Dedifferentiated amniotic fluid mesenchymal stem cell (primary cell): ENCODE measurements at regions not wholly inside any gene's neighbourhood (a gene's known extent, or its start where the extent isn't known, plus 50 kb on each side); places are given as distances from the start of the nearest gene placed in this dataset.
A peak's percentile ranks its signal among the peaks of the same experiment; 100 is the strongest.
"Not testable (repeated sequence)": the region's sequence is repeated elsewhere in the genome, so short reads cannot be mapped to it uniquely, and the experiment has no call there.

Experiments
- DNase-seq: peaks from one replicate; pipeline ENCODE4 v3.0.0-alpha.2; 2016; ENCODE audit errors: extremely low spot score

GRCh38 chr15:62888623-62889022 is 153.9 kb upstream of the TPM1 start:
- DNase-seq = no peak

GRCh38 chr15:62889141-62889661 is 153.3 kb upstream of the TPM1 start:
- DNase-seq = no peak

- no peak for DNase-seq
Observed at GRCh38 chr15:62889734-62890505, 152.6 kb upstream of the TPM1 start.

DNA sequence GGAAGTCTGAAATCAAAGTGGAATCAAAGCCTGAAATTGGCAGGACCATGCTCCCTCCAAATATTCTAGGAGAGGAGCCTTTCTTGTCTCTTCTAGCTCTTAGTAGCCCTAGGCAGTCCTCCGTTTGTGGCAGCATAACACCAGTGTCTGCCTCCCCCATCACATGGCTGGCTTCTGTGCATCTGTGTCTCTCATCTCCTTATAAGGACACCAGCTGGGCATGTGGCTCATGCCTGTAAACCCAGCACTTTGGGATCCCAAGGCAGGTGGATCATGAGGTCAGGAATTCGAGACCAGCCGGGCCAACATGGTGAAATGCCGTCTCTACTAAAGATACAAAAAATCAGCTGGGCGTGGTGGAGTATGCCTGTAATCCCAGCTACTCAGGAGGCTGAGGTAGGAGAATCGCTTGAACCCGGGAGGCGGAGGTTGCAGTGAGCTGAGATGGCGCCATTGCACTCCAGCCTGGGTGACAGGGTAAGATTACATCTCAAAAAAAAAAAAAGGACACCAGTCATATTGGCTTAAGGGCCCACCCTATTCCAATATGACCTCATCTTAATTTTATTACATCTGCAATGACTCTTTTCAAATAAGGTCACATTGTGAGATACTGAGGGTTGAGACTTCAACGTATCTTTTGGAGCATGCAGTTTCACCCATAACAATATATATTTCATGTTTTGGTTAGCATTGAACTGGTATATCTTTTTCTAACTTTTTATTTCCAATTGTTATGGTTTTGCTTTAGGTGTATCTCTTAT is 148.0 kb upstream of the TPM1 start:
- DNase-seq = no peak

- no peak for DNase-seq
Observed at GRCh38 chr15:62895139-62895866, 147.2 kb upstream of the TPM1 start.

- DNase-seq = peak; percentile 69
Observed at GRCh38 chr15:62895905-62896316, 146.6 kb upstream of the TPM1 start.

GRCh38 chr15:62896380-62896866 is 146.1 kb upstream of the TPM1 start:
- DNase-seq = peak; percentile 26

GRCh38 chr15:62896969-62897486 is 145.5 kb upstream of the TPM1 start:
- DNase-seq = peak; percentile 97

DNA sequence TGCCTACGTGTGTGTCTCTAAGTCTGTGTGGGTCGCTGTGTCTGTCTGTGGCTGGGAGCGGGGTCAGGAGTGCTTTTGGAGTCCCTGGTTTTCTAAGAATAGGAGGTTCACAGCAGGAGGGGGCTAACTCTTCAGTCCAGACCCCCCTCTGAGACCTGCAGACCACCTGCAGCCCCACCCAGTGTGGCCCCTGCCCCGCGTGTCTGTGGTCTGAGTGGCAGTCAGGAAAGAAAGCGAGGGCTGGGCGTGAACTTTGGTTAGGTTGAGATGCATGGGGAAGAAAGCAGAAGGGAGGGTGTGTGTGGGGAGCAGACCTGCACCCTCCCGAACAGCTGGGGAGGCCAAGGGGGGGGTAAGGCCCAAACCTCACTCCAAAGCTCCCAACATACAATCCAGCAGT is 144.9 kb upstream of the TPM1 start:
- DNase-seq = no peak

GRCh38 chr15:62899090-62899493 is 143.5 kb upstream of the TPM1 start:
- no peak for DNase-seq

DNA sequence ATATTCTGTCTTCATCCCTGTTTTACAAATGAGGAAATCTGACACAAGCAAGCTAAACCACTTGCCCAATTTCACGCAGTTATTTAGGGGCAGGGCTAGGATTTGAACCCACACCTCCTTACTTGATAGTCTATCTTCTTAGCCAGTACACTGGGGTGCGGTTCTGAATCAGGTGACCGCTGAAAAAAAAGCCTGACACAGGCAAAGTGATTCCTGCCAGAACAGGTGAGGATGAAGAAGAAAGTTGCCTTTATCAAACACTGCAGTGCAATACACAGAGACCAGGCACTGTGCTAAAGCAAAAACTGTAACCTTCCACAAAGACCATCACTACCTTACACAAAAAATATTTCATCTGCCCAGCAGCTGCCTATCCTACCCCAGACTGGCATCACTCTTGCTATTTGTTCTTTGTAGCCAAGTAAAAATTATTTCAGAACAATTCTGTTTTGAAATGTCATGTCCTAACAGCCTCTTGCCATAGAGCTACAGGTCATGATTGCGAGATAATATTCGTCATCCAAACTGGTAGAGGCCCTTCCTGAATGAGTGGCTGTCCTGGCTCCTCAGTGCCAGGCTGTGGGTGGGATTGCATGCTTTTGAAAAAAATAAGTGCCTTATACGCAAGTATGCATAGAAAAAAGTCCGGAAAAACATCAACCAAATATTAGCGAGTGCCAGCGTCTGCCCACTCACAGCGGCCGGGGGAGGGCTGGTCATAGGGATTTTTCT is 142.3 kb upstream of the TPM1 start:
- DNase-seq = no peak

- DNase-seq = no peak
Observed at GRCh38 chr15:62901087-62901486, 141.5 kb upstream of the TPM1 start.

DNA sequence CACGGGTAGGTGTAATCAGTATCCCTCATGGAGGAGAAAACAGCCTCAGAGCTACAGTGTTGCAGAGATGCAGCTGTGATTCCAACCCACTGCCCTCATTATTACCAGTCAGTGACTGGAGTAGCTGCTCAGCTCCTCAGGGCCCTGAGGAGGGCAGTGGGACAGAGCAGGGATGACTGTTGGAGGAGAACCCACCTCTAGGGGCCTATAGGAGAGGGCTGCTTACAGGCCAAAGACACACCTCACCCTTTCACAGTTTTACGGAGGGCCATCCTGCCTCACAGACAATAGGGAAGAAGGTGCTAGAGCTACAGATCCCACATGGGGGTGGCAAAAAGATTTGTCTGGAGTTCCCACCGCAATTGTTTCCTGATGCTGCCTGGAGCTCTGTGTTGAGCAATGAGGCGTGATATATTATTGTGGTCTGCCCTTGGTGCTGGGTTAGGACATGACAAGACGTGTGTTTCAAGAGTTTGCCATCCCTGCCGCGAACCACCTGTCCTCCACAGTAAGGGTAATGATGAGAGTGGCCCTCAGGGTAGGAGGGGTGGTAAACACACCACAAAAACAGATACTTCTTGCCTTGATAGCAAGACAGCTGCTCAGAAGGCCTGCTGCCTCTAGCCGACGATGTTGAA is 140.5 kb upstream of the TPM1 start:
- DNase-seq = no peak

GRCh38 chr15:62902821-62903220 is 139.7 kb upstream of the TPM1 start:
- DNase-seq = no peak

DNA sequence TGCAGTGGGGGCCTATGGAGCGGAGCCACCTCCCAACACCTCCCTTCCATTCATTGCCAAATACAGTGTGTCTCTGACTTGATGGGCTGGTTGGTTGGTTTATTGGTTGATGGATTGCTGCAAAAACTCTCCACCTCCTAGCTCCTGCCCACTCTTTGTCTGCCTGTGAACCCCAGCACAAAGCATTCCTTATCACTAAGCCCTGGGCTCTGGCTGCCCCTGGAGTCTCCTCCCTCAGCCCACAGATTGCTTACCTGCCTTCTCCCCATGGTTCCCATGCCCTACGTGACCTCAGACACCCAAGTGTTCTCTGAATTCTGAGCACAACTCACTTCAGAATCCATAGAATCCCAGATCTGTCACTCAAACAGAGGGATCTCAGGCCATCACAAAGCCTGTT is 139.1 kb upstream of the TPM1 start:
- DNase-seq = no peak

GRCh38 chr15:62904041-62904910 is 138.3 kb upstream of the TPM1 start:
- no peak for DNase-seq

DNA sequence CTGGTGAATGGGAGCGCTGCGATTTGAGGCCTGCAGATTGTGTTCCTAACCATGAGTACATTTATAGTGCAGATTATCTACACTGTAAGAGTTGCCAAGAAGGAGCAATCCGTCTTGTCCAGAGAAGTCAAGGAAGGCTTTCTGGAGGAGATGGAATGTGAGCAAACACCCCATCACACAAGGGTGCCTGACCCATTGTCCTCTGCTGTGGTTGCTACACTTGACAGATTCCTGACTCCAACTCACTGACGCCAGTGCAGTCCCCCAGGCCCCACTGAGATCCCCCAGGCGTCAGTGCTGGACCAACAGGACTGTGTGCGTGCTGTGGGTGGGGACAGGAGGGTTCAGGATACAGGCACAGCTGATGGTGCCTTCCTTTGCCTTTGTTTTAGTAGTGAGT is 135.9 kb upstream of the TPM1 start:
- DNase-seq = no peak

- no peak for DNase-seq
Observed at GRCh38 chr15:62907275-62907674, 135.3 kb upstream of the TPM1 start.

DNA sequence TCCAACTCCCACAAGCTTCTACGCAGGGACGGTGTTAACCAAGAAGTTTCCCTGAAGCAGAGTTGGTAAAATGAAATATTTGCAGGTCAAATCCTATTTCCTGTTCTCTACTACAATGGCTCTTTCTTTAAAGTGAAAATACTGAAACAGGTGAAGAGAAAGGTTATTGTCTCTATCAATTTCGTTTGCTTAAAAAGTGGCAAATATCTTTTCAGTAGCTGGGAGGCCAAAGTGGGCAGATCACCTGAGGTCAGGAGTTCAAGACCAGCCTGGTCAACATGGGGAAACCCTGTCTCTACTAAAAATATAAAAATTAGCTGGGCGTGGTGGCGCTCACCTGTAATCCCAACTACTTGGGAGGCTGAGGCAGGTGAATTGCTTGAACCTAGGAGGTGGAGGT is 134.2 kb upstream of the TPM1 start:
- DNase-seq = not testable (repeated sequence)

DNA sequence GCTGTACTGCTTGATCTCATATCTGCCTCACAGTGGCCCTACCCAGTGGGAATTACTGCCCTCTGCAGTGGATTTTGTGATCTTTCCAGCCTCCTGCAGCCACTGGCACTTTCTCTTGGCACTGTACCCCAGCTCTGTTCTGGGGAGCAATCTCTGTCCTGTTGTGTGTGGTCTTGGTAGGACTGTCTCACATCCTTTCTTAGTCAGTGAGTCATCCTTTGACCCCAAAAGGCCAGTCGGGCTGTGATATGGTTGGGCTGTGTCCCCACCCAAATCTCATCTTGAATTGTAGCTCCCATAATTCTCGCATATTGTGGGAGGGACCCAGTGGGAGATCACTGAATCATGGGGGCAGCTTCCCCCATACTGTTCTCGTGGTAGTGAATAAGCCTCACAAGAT is 133.3 kb upstream of the TPM1 start:
- DNase-seq = no peak
